WTC11 (cell line): ENCODE measurements at regions not wholly inside any gene's neighbourhood (a gene's known extent, or its start where the extent isn't known, plus 50 kb on each side); places are given as distances from the start of the nearest gene placed in this dataset.

Experiments
- ATAC-seq: fragments of 200-7000 bp; cut with Tn5 transposase; 2 replicates; pipeline ENCODE4 v1.10.0; 2021; ENCODE audit warnings: mild to moderate bottlenecking, moderate library complexity
- CTCF ChIA-PET: fragments of 300-600 bp; sonication (Branson Sonifier 250); formaldehyde crosslinking; loops from one replicate; lab custom pipeline; 2021; ENCODE audit warnings: antibody characterized with exemption; lab: Charles Lee
- POLR2A ChIA-PET: fragments of 350-600 bp; sonication (Branson Sonifier 250); formaldehyde crosslinking; loops from one replicate; lab custom pipeline; 2021; ENCODE audit warnings: antibody characterized with exemption; lab: Charles Lee
- DNase-seq: peaks from one replicate; pipeline ENCODE4 v3.0.0; 2021; ENCODE audit warnings: low spot score
- H3K27ac Mint-ChIP-seq: 2 replicates; pipeline ENCODE4 v1.8.0; 2021; ENCODE audit warnings: mixed read lengths
- H3K27me3 Mint-ChIP-seq: 2 replicates; pipeline ENCODE4 v1.8.0; 2021; ENCODE audit warnings: low read depth, mild to moderate bottlenecking, moderate library complexity, mixed read lengths
- H3K36me3 Mint-ChIP-seq: 2 replicates; pipeline ENCODE4 v1.8.0; 2021; ENCODE audit warnings: mixed read lengths
- H3K4me1 Mint-ChIP-seq: 2 replicates; pipeline ENCODE4 v1.8.0; 2022; ENCODE audit warnings: mixed read lengths
- H3K4me3 Mint-ChIP-seq: 2 replicates; pipeline ENCODE4 v1.8.0; 2021; ENCODE audit warnings: mild to moderate bottlenecking, moderate library complexity, mixed read lengths
- H3K9me3 Mint-ChIP-seq: 2 replicates; pipeline ENCODE4 v1.8.0; 2021; ENCODE audit warnings: mixed read lengths
- CBFB ChIP-seq: sonication (generic); formaldehyde crosslinking; IDR thresholded peaks from 2 replicates; pipeline ENCODE4 v1.8.1; 2022; ENCODE audit warnings: mild to moderate bottlenecking, low read depth, missing genetic modification reagents
- CREB1 ChIP-seq: sonication (generic); formaldehyde crosslinking; IDR thresholded peaks from 2 replicates; pipeline ENCODE4 v1.8.0; 2023; ENCODE audit warnings: mild to moderate bottlenecking, missing genetic modification reagents
- EMX1 ChIP-seq: fragments of 250-450 bp; sonication (Bioruptor Pico); IDR thresholded peaks from 2 replicates; pipeline ENCODE4 v1.8.0; 2021; ENCODE audit warnings: mild to moderate bottlenecking
- FOXP1 ChIP-seq: sonication (generic); formaldehyde crosslinking; IDR thresholded peaks from 2 replicates; pipeline ENCODE4 v1.8.0; 2022; ENCODE audit warnings: missing genetic modification reagents, mild to moderate bottlenecking, moderate library complexity, borderline replicate concordance
- IRF2 ChIP-seq: sonication (generic); formaldehyde crosslinking; IDR thresholded peaks from 2 replicates; pipeline ENCODE4 v1.8.0; 2022; ENCODE audit warnings: low read depth, missing genetic modification reagents, borderline replicate concordance
- KAT7 ChIP-seq: sonication (generic); formaldehyde crosslinking; IDR thresholded peaks from 2 replicates; pipeline ENCODE4 v1.8.1; 2023; ENCODE audit warnings: missing genetic modification reagents, mild to moderate bottlenecking, borderline replicate concordance
- MXD4 ChIP-seq: fragments of 250-450 bp; sonication (Bioruptor Pico); IDR thresholded peaks from 2 replicates; pipeline ENCODE4 v1.8.0; 2021; ENCODE audit warnings: mild to moderate bottlenecking, moderate library complexity, borderline replicate concordance
- NR2C2 ChIP-seq: sonication (generic); formaldehyde crosslinking; IDR thresholded peaks from 2 replicates; pipeline ENCODE4 v1.8.0; 2022; ENCODE audit warnings: mild to moderate bottlenecking, missing genetic modification reagents
- NR3C1 ChIP-seq: sonication (generic); formaldehyde crosslinking; conservative IDR thresholded peaks from 2 replicates; pipeline ENCODE4 v1.8.1; 2023; ENCODE audit warnings: low read depth, mild to moderate bottlenecking, missing genetic modification reagents
- SP1 ChIP-seq: sonication (generic); formaldehyde crosslinking; conservative IDR thresholded peaks from 2 replicates; pipeline ENCODE4 v1.8.1; 2022; ENCODE audit warnings: missing genetic modification reagents
- TEAD1 ChIP-seq: sonication (generic); formaldehyde crosslinking; IDR thresholded peaks from 2 replicates; pipeline ENCODE4 v1.8.0; 2022; ENCODE audit warnings: mild to moderate bottlenecking, missing genetic modification reagents
- ZNF317 ChIP-seq: sonication (generic); formaldehyde crosslinking; IDR thresholded peaks from 2 replicates; pipeline ENCODE4 v1.8.1; 2023; ENCODE audit warnings: low read depth, mild to moderate bottlenecking, moderate library complexity, missing genetic modification reagents, borderline replicate concordance
- ZNF396 ChIP-seq: fragments of 250-450 bp; sonication (Bioruptor Pico); IDR thresholded peaks from 2 replicates; pipeline ENCODE4 v1.8.0; 2021; ENCODE audit warnings: mild to moderate bottlenecking, moderate library complexity, borderline replicate concordance
- TF ChIP-seq, protein P1 (sequence below): fragments of 250-450 bp; sonication (Bioruptor Pico); IDR thresholded peaks from 2 replicates; pipeline ENCODE4 v1.9.0; 2021; ENCODE audit warnings: mild to moderate bottlenecking
- TF ChIP-seq, protein P2 (sequence below): sonication (generic); formaldehyde crosslinking; IDR thresholded peaks from 2 replicates; pipeline ENCODE4 v1.8.1; 2023; ENCODE audit warnings: mild to moderate bottlenecking, missing genetic modification reagents
- TF ChIP-seq, protein P3 (sequence below): sonication (generic); formaldehyde crosslinking; IDR thresholded peaks from 2 replicates; pipeline ENCODE4 v1.8.0; 2023; ENCODE audit warnings: missing genetic modification reagents, mild to moderate bottlenecking, borderline replicate concordance
- TF ChIP-seq, protein P4 (sequence below): sonication (generic); formaldehyde crosslinking; IDR thresholded peaks from 2 replicates; pipeline ENCODE4 v1.8.1; 2023; ENCODE audit warnings: mild to moderate bottlenecking, missing genetic modification reagents, borderline replicate concordance
- TF ChIP-seq, protein P5 (sequence below): sonication (generic); formaldehyde crosslinking; conservative IDR thresholded peaks from 2 replicates; pipeline ENCODE4 v1.8.1; 2023; ENCODE audit warnings: mild to moderate bottlenecking, low read depth, missing genetic modification reagents, moderate library complexity

DNA sequence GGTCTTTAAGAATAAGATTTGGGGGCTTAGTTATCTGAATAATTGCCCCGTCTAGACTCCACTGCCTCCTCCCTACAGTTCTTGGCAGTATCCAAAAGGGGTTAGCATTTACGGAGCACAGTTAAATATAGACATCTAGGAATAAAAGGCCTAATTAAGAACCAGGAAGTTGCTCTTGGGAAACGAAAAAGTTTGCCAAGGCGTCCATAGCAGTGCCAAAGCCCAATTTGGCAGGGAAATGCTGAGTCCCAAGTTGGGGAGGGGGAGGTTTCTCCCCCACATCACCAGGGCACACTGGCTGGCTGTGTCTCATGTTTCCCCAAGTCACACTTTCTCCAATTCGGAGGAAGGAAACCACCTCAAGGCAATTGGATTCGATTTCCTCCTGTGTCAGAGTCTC, 338.7 kb downstream of the FBXW7 start:
- Mint-ChIP-seq H3K36me3 (no peaks in the 10 kb centered on the region), H3K4me3 (no peak overlapping the region), H3K27ac (no peak overlapping the region), H3K9me3 (peaks cover 7% of the 10 kb centered on the region), H3K4me1 (no peaks in the 10 kb centered on the region), H3K27me3 (no peaks in the 10 kb centered on the region)
- no peak for DNase-seq
- POLR2A ChIA-PET, result no interaction called here
- TF ChIP-seq MXD4 (CRISPR knock-in tag) (no peak), NR2C2 (CRISPR knock-in tag) (no peak), TEAD1 (CRISPR knock-in tag) (no peak), NR3C1 (CRISPR knock-in tag) (no peak), CREB1 (CRISPR knock-in tag) (no peak), ZNF396 (CRISPR knock-in tag) (no peak), FOXP1 (CRISPR knock-in tag) (no peak), EMX1 (CRISPR knock-in tag) (no peak), IRF2 (CRISPR knock-in tag) (no peak), KAT7 (CRISPR knock-in tag) (no peak), ZNF317 (no peak), SP1 (CRISPR knock-in tag) (no peak), CBFB (CRISPR knock-in tag) (no peak)
- TF ChIP-seq, protein P1, sequence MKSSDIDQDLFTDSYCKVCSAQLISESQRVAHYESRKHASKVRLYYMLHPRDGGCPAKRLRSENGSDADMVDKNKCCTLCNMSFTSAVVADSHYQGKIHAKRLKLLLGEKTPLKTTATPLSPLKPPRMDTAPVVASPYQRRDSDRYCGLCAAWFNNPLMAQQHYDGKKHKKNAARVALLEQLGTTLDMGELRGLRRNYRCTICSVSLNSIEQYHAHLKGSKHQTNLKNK (CRISPR knock-in tag), result no peak
- TF ChIP-seq, protein P2, sequence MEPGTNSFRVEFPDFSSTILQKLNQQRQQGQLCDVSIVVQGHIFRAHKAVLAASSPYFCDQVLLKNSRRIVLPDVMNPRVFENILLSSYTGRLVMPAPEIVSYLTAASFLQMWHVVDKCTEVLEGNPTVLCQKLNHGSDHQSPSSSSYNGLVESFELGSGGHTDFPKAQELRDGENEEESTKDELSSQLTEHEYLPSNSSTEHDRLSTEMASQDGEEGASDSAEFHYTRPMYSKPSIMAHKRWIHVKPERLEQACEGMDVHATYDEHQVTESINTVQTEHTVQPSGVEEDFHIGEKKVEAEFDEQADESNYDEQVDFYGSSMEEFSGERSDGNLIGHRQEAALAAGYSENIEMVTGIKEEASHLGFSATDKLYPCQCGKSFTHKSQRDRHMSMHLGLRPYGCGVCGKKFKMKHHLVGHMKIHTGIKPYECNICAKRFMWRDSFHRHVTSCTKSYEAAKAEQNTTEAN (CRISPR knock-in tag), result no peak
- TF ChIP-seq, protein P3, sequence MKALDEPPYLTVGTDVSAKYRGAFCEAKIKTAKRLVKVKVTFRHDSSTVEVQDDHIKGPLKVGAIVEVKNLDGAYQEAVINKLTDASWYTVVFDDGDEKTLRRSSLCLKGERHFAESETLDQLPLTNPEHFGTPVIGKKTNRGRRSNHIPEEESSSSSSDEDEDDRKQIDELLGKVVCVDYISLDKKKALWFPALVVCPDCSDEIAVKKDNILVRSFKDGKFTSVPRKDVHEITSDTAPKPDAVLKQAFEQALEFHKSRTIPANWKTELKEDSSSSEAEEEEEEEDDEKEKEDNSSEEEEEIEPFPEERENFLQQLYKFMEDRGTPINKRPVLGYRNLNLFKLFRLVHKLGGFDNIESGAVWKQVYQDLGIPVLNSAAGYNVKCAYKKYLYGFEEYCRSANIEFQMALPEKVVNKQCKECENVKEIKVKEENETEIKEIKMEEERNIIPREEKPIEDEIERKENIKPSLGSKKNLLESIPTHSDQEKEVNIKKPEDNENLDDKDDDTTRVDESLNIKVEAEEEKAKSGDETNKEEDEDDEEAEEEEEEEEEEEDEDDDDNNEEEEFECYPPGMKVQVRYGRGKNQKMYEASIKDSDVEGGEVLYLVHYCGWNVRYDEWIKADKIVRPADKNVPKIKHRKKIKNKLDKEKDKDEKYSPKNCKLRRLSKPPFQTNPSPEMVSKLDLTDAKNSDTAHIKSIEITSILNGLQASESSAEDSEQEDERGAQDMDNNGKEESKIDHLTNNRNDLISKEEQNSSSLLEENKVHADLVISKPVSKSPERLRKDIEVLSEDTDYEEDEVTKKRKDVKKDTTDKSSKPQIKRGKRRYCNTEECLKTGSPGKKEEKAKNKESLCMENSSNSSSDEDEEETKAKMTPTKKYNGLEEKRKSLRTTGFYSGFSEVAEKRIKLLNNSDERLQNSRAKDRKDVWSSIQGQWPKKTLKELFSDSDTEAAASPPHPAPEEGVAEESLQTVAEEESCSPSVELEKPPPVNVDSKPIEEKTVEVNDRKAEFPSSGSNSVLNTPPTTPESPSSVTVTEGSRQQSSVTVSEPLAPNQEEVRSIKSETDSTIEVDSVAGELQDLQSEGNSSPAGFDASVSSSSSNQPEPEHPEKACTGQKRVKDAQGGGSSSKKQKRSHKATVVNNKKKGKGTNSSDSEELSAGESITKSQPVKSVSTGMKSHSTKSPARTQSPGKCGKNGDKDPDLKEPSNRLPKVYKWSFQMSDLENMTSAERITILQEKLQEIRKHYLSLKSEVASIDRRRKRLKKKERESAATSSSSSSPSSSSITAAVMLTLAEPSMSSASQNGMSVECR (CRISPR knock-in tag), result no peak
- TF ChIP-seq, protein P4, sequence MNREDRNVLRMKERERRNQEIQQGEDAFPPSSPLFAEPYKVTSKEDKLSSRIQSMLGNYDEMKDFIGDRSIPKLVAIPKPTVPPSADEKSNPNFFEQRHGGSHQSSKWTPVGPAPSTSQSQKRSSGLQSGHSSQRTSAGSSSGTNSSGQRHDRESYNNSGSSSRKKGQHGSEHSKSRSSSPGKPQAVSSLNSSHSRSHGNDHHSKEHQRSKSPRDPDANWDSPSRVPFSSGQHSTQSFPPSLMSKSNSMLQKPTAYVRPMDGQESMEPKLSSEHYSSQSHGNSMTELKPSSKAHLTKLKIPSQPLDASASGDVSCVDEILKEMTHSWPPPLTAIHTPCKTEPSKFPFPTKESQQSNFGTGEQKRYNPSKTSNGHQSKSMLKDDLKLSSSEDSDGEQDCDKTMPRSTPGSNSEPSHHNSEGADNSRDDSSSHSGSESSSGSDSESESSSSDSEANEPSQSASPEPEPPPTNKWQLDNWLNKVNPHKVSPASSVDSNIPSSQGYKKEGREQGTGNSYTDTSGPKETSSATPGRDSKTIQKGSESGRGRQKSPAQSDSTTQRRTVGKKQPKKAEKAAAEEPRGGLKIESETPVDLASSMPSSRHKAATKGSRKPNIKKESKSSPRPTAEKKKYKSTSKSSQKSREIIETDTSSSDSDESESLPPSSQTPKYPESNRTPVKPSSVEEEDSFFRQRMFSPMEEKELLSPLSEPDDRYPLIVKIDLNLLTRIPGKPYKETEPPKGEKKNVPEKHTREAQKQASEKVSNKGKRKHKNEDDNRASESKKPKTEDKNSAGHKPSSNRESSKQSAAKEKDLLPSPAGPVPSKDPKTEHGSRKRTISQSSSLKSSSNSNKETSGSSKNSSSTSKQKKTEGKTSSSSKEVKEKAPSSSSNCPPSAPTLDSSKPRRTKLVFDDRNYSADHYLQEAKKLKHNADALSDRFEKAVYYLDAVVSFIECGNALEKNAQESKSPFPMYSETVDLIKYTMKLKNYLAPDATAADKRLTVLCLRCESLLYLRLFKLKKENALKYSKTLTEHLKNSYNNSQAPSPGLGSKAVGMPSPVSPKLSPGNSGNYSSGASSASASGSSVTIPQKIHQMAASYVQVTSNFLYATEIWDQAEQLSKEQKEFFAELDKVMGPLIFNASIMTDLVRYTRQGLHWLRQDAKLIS (CRISPR knock-in tag), result no peak
- TF ChIP-seq, protein P5, sequence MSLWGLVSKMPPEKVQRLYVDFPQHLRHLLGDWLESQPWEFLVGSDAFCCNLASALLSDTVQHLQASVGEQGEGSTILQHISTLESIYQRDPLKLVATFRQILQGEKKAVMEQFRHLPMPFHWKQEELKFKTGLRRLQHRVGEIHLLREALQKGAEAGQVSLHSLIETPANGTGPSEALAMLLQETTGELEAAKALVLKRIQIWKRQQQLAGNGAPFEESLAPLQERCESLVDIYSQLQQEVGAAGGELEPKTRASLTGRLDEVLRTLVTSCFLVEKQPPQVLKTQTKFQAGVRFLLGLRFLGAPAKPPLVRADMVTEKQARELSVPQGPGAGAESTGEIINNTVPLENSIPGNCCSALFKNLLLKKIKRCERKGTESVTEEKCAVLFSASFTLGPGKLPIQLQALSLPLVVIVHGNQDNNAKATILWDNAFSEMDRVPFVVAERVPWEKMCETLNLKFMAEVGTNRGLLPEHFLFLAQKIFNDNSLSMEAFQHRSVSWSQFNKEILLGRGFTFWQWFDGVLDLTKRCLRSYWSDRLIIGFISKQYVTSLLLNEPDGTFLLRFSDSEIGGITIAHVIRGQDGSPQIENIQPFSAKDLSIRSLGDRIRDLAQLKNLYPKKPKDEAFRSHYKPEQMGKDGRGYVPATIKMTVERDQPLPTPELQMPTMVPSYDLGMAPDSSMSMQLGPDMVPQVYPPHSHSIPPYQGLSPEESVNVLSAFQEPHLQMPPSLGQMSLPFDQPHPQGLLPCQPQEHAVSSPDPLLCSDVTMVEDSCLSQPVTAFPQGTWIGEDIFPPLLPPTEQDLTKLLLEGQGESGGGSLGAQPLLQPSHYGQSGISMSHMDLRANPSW, result no peak
- TF ChIP-seq, all 79 proteins: peak for 0
- CTCF ChIA-PET, result no interaction called here
- ATAC-seq, result no peak
